GM12874 (cell line): ENCODE measurements at regions not wholly inside any gene's neighbourhood (a gene's known extent, or its start where the extent isn't known, plus 50 kb on each side); places are given as distances from the start of the nearest gene placed in this dataset.

Experiments
- CTCF ChIP-seq: IDR thresholded peaks from 2 replicates; pipeline ENCODE4 v1.5.1; 2011; ENCODE audit warnings: low read depth, mild to moderate bottlenecking, control low read depth, low read length, moderate library complexity; ENCODE audit not compliant: insufficient read depth

GRCh38 chr17:79159471-79159870, 84.8 kb downstream of the ENGASE start:
- no peak for TF ChIP-seq CTCF

GRCh38 chr17:79156463-79157095, 82.0 kb downstream of the ENGASE start:
- TF ChIP-seq CTCF, result no peak

GRCh38 chr17:79155701-79156100, 81.1 kb downstream of the ENGASE start:
- TF ChIP-seq CTCF, result no peak

- TF ChIP-seq CTCF, result no peak
These were observed 80.4 kb downstream of the ENGASE start for GRCh38 chr17:79154951-79155585.

- TF ChIP-seq CTCF, result no peak
These were observed 79.8 kb downstream of the ENGASE start for GRCh38 chr17:79154446-79154845.

- TF ChIP-seq CTCF, result no peak
These were observed 78.9 kb downstream of the ENGASE start for GRCh38 chr17:79153367-79154130.

- TF ChIP-seq CTCF, result no peak
These were observed 78.0 kb downstream of the ENGASE start for GRCh38 chr17:79152636-79153035.
